ENCODE measurements at regions not wholly inside any gene's neighbourhood (a gene's known extent, or its start where the extent isn't known, plus 50 kb on each side); places are given as distances from the start of the nearest gene placed in this dataset.

DNA sequence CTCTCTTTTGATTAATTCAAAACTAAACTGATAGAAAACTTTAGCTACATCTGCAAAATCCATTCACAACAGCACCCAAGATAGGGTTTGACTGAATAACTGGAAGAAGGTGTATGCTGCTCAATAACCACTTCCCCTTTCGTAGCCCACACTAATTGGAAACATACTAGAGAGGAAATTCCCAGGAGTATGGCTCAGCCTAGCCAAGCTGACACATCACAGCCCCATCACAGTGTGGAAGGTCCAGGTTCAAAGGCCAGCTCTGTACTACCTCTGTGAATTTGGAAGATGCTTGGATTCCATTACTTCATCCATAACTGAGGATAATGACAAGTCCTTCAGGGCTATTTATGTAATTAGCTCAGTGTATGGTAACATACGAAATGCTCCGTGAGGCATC, 185.4 kb downstream of the FBXO15 start:
- no peak for ATAC-seq

GRCh38 chr18:73961804-73962203, 185.8 kb downstream of the FBXO15 start:
- no peak for ATAC-seq

- no peak for ATAC-seq
These were observed 188.3 kb downstream of the FBXO15 start for GRCh38 chr18:73959352-73959751.

DNA sequence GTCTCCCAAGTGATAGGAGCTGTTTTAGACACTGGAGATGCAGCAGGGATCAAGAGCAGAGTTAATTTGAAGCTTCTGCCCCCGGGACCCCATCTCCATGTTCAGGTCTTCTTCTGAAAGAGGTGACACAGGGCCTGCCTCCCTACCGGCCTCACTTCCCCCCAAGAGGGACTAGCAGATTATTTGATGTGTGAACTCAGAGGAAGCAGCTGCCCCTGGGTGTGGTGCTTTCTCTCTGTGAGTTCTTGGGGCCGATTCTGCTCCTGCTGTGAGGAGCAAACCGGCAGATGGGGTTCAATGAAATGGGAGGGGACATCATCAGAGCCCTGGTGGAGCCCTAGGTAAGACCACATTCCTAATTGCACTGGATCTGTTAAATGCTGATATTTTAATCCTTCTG, 193.4 kb downstream of the FBXO15 start:
- no peak for ATAC-seq

GRCh38 chr18:73952296-73952946, 195.2 kb downstream of the FBXO15 start:
- no peak for ATAC-seq

GRCh38 chr18:73950116-73950700, 197.4 kb downstream of the FBXO15 start:
- ATAC-seq, result no peak

DNA sequence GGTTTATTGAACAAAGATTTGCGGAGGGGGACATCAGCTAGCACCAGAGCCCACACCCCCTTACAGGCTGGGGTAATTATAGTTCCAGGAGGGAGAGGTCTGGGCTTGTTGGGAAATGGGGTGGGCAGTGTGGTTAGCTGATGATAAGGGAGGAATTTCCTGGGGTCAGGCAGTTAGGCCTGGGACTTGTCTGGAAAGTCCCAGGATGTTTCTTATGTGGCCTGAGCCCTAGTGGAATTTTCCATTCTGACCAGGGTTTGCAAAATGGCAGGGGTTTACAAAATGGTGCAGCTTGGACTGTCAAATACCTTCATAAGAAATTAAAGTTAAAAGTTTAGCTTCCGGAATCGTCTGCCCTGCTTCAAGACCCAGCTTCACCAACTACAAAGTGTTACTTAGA, 199.1 kb downstream of the FBXO15 start:
- ATAC-seq, result no peak

GRCh38 chr18:73948084-73948483, 199.6 kb downstream of the FBXO15 start:
- no peak for ATAC-seq

DNA sequence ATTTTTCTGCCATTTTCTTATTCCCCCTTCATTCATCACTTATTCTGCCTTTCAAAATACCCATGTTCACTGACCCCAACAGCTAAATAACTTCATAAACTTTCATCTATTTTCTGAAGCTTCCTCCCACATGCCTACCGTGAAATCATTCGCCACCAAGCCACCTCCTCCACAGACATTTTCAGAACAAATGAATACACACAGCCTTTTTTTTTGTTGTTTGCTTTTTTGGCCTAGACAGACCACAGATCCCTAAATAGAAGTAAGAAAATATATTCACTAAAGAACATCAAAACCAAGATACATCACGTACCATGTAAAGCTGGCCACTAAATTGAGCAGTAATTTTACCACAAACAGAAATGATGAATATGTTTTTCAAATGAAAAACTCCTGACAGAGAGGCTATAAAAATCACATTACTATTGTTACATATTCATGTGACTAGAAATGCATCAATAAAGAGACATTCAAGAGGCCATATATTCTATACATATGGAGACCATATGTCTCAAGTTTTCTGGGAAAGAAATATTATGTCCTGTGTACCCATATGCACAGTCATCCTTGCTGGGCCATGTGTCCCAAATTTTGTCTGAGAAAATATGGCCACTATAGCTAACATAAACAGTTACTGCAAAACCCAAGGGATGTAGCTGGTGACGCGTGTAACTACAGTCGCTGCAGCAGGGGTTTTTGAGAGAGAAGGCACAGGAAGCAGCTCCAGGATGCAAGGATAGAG, 200.3 kb downstream of the FBXO15 start:
- ATAC-seq, result no peak

GRCh38 chr18:73945130-73945792, 202.4 kb downstream of the FBXO15 start:
- ATAC-seq, result peak; percentile 41

- ATAC-seq, result peak; percentile 69
These were observed 202.9 kb downstream of the FBXO15 start for GRCh38 chr18:73944715-73945114.

DNA sequence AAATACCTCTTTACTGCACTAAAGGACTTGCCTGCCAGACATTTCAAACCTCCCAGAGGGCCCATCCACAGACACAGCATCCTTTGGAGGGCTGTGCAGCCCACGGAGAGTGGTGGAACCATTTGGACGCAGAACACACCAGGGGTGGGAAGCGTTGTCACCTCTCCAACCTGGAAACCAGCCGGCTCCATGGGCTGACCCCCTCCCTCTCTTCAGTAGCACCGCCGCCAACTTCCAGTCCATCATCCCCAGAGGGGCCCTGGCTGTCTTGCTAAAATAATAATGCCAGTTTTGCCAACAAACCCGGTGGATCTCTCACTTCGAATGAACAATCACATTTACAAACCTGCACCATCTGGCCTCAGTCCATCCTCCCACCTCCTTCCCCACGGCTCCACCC, 203.9 kb downstream of the FBXO15 start:
- ATAC-seq, result no peak

GRCh38 chr18:73942956-73943355, 204.7 kb downstream of the FBXO15 start:
- ATAC-seq, result no peak

- peak; percentile 37 for ATAC-seq
These were observed 205.5 kb downstream of the FBXO15 start for GRCh38 chr18:73942081-73942625.

DNA sequence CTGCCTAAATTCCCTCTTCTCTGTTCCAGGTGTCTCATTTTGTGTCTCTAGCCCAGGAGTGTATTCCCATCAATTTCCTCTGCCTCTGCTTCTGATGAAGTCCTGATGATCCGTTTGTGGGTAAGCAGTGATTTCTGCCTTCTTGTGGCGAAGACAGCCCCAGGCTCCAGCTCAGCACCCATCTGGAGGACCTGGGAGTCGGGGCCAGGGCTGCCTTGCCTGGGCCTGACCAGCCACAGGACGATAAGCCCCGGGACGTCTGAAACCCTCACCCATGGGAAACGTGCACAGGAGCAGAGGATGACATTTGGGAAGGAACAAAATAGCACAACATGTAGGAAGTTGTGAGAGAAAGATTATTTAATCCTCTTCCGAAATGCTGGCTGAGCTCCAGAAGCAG, 206.9 kb downstream of the FBXO15 start:
- no peak for ATAC-seq

DNA sequence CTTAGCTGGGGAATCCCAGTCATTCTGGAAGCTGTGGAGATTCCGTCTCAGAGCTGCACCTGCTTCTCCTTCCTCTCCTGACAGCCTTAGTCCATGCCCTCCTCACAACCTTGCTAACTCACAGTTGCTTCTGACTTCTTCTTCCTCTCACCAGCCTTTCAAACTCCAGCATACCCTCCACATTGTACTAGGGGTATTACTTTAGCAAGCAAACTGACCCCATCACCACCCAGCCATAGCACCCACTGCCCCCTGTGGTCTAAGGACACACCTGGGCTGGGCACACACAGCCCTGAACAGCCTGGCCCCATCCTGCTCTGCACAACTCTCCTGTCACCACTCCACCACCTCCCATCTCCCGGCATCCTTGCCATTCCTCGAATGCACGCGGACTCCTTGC, 208.2 kb downstream of the FBXO15 start:
- no peak for ATAC-seq

DNA sequence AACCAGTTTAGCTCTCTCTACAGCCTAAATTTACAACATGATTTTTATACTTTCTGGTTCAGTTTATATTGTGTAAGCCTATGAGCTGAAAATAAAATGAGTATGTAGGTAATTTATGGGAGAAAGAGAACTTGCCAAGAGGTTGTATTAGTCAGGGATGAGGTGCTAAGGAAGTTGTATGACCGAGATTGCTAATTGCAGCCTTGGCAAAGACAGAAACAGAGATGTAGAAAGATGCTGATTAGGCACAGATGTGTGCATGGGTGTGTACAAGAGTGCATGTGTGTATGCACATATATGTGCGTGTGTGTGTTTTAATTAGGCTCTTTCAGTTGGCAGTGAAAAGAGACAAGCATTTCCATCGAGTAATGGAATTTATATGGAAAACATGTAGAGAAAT, 213.9 kb downstream of the FBXO15 start:
- no peak for ATAC-seq

DNA sequence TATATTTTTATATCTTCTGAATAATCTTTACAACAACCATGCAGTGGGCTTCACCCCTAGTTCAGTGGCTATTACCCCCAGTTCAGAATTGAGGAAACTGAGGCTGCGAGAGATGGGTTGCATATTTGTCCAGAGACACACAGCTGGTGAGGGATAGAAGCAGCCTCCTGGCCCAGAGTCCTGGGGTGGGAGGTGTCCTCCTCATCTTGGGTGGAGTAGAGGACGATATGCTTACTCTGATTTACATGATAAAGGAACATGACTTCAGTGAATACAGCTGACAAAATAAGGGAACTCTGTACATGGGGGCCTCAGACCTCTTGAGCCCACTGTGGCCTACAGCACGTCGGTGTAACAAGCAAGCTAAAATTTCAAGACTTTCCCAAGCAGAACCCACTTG, 214.7 kb downstream of the FBXO15 start:
- ATAC-seq, result no peak

- ATAC-seq, result no peak
These were observed 220.1 kb downstream of the FBXO15 start for GRCh38 chr18:73927496-73927895.

DNA sequence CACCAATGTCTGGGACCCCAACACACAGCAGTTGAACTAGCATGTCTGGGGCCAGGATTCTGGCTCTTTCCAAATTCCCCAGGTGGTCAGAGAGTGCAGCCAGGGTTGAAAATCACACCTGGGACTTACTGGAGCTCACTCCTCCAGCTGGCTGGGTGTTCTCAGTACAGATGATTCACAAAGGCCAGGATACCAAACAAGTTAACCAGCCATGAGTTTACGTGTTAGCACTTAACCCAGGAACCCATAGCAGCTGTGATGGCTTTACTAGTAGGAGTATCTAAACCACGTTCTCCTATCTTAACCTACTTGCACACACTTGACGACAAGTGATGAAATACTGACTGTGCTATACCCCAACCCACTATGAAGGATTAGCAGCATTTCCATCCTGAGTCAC, 222.8 kb downstream of the FBXO15 start:
- no peak for ATAC-seq

- ATAC-seq, result no peak
These were observed 223.3 kb downstream of the FBXO15 start for GRCh38 chr18:73924307-73924706.

DNA sequence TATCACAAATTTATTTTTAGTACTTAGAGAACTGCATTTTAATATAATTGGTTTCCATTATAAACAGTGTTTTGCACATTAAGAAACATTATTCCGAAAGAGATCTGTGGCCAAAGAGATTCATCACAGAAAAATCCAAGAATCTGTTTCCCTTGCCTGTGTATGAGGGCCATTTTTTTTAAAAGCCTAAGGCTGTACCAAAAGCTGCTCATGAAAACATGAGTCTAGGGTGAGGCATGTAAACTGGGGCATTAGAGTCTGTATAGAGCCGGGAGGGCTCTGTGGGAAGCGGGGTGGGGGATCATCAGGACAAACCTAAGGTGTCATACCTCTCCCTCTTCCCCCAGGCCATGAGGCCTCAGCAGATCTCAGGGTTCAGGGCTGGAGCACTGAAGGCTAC, 223.8 kb downstream of the FBXO15 start:
- ATAC-seq, result no peak

- ATAC-seq, result no peak
These were observed 227.6 kb downstream of the FBXO15 start for GRCh38 chr18:73920033-73920432.
